ENCODE measurements at regions not wholly inside any gene's neighbourhood (a gene's known extent, or its start where the extent isn't known, plus 50 kb on each side); places are given as distances from the start of the nearest gene placed in this dataset.
"Not testable (repeated sequence)": the region's sequence is repeated elsewhere in the genome, so short reads cannot be mapped to it uniquely, and the experiment has no call there.

- H3K14ac ChIP-seq (ENCODE audit: insufficient read length); H2BK15ac ChIP-seq (ENCODE audit: low read length); H3K79me1 ChIP-seq (ENCODE audit: low read depth, low read length); H2BK12ac ChIP-seq (ENCODE audit: low read depth, low read length); H4K91ac ChIP-seq (replicated peaks; ENCODE audit: insufficient read length, low read length); H2AK5ac ChIP-seq (ENCODE audit: low read depth, low read length); H3K27ac ChIP-seq (ENCODE audit: low read depth, low read length); H3K36me3 ChIP-seq (ENCODE audit: control insufficient read depth in 2 of 4, insufficient read depth in 4 of 4, low read length in 3 of 4); H3K23ac ChIP-seq (ENCODE audit: insufficient read length); H3K4ac ChIP-seq (replicated peaks; ENCODE audit: insufficient read length, low read depth, low read length); CTCF ChIA-PET (ENCODE audit: partially characterized antibody); H2BK20ac ChIP-seq (ENCODE audit: low read length); H3K56ac ChIP-seq (replicated peaks; ENCODE audit: insufficient read length, low read depth, low read length); POLR2A ChIA-PET (ENCODE audit: partially characterized antibody); H3K9me3 ChIP-seq (ENCODE audit: insufficient read depth in 2 of 2, low read depth in 1 of 2, low read length in 1 of 2); H2BK5ac ChIP-seq (ENCODE audit: low read depth, low read length); H4K5ac ChIP-seq (ENCODE audit: insufficient read length, low read depth, low read length); H3K27me3 ChIP-seq (replicated peaks in 1 of 4; ENCODE audit: control insufficient read depth in 3 of 4, extremely low read depth in 1 of 4, insufficient read depth in 3 of 4, low read length in 3 of 4); H2AFZ ChIP-seq (ENCODE audit: low read length); H3K4me1 ChIP-seq (replicated peaks in 1 of 4; ENCODE audit: control insufficient read depth in 3 of 4, insufficient read depth in 4 of 4, low read length in 3 of 4); H3K23me2 ChIP-seq (ENCODE audit: low read depth, low read length); H4K20me1 ChIP-seq (replicated peaks in 1 of 2; ENCODE audit: control insufficient read depth in 1 of 2, insufficient read depth in 2 of 2, low read length in 2 of 2); H2BK120ac ChIP-seq (replicated peaks; ENCODE audit: low read depth, low read length); H3K18ac ChIP-seq (ENCODE audit: extremely low read depth, low read length); FAIRE-seq; H3K79me2 ChIP-seq (ENCODE audit: control insufficient read depth in 1 of 2, insufficient read depth in 2 of 2, low read length in 2 of 2): not testable (repeated sequence)
- H4K8ac ChIP-seq (ENCODE audit: extremely low read depth, insufficient read depth, low read length) = peak overlapping the region; percentile 51; the same call in 1 of the 2 replicates
- TF ChIP-seq YY1 (IDR thresholded peaks at IDR 0.05; ENCODE audit: low read depth, low read length) = peak; percentile 36; the same call in 1 of the 2 replicates
- peak; percentile 68; the same call in 1 of the 2 replicates for TF ChIP-seq RBBP5 (IDR thresholded peaks at IDR 0.05; ENCODE audit: borderline replicate concordance, low read depth, low read length)
- WGBS, 2 experiments (ENCODE audit: extremely low coverage in 1 of 2, insufficient coverage in 1 of 2, insufficient read length in 1 of 2, insufficient replicate concordance in 2 of 2, low coverage in 1 of 2, low lambda C conversion rate in 2 of 2, missing lambda C conversion rate in 1 of 2) = 78% methylated on average over 20 of the region's 23 CpGs; no CpG with 5 or more reads in 1 of the 2 experiments
- peak overlapping the region; percentile 44 to 51; a peak in 3 of 4 replicates for H3K4me2 ChIP-seq (ENCODE audit: insufficient read depth in 1 of 2, low read depth in 2 of 2, low read length in 2 of 2)
- H3K9ac ChIP-seq (replicated peaks in 1 of 4; ENCODE audit: extremely low read depth in 1 of 4, low read depth in 3 of 4, low read length in 3 of 4) = peak overlapping the region in 2 of 4 experiments; percentile 50 to 51; a peak in 3 of 7 replicates
- peak in 1 of 2 experiments; percentile 68 for DNase-seq (ENCODE audit: low read depth in 1 of 2, low spot score in 2 of 2)
- peak overlapping the region in 2 of 4 experiments; percentile 35 to 37; a peak in 2 of 8 replicates for H3K4me3 ChIP-seq (ENCODE audit: extremely low read depth in 1 of 4, insufficient read depth in 2 of 4, low read depth in 3 of 4, low read length in 4 of 4)
Observed at GRCh38 chr6:82101374-82102114, 146.0 kb downstream of the IBTK start.

Measured in H1 (cell line).